Stimulated activated CD4-positive, alpha-beta T cell treated with anti-CD3 and anti-CD28 coated beads, Interleukin-12 subunit alpha, Interleukin-12 subunit beta, amount 100 ng/mL, for 24 hours (primary cell): ENCODE measurements at regions not wholly inside any gene's neighbourhood (a gene's known extent, or its start where the extent isn't known, plus 50 kb on each side); places are given as distances from the start of the nearest gene placed in this dataset.
"Not testable (repeated sequence)": the region's sequence is repeated elsewhere in the genome, so short reads cannot be mapped to it uniquely, and the experiment has no call there.

ENCODE experiments used
- DNase-seq, 2 experiments: peaks; one replicate each; pipeline ENCODE4 v3.0.0-alpha.2; 2020; ENCODE audit warnings: low read depth in 2 of 2

GRCh38 chr12:25424211-25424731 lies 128.8 kb downstream of the LMNTD1 start:
- DNase-seq = no peak

GRCh38 chr12:25423355-25424050 lies 129.6 kb downstream of the LMNTD1 start:
- no peak for DNase-seq

GRCh38 chr12:25422241-25422640 lies 130.8 kb downstream of the LMNTD1 start:
- DNase-seq = no peak

- no peak for DNase-seq
Observed at GRCh38 chr12:25421651-25422167, 131.4 kb downstream of the LMNTD1 start.

GRCh38 chr12:25420116-25420515 lies 133.0 kb downstream of the LMNTD1 start:
- no peak for DNase-seq

- DNase-seq = no peak
Observed at GRCh38 chr12:25419595-25419994, 133.5 kb downstream of the LMNTD1 start.

- DNase-seq = no peak
Observed at GRCh38 chr12:25417071-25417470, 136.0 kb downstream of the LMNTD1 start.

- DNase-seq = no peak
Observed at GRCh38 chr12:25416516-25416915, 136.6 kb downstream of the LMNTD1 start.

GRCh38 chr12:25415004-25415403 lies 138.1 kb downstream of the LMNTD1 start:
- no peak for DNase-seq

- DNase-seq = no peak
Observed at GRCh38 chr12:25412735-25413134, 140.3 kb downstream of the LMNTD1 start.

- no peak for DNase-seq
Observed at GRCh38 chr12:25404955-25405354, 148.1 kb downstream of the LMNTD1 start.

GRCh38 chr12:25401547-25402345 lies 151.0 kb upstream of the KRAS start:
- DNase-seq = no peak

- no peak for DNase-seq
Observed at GRCh38 chr12:25397001-25397400, 146.3 kb upstream of the KRAS start.

- DNase-seq = no peak
Observed at GRCh38 chr12:25395227-25395626, 144.5 kb upstream of the KRAS start.

GRCh38 chr12:25394775-25395174 lies 144.0 kb upstream of the KRAS start:
- not testable (repeated sequence) for DNase-seq

GRCh38 chr12:25394025-25394424 lies 143.3 kb upstream of the KRAS start:
- DNase-seq = no peak

- not testable (repeated sequence) for DNase-seq
Observed at GRCh38 chr12:25391346-25391745, 140.6 kb upstream of the KRAS start.

GRCh38 chr12:25388183-25388582 lies 137.5 kb upstream of the KRAS start:
- peak in 1 of 2 experiments; percentile 40 for DNase-seq

GRCh38 chr12:25387732-25388050 lies 137.0 kb upstream of the KRAS start:
- no peak for DNase-seq

- peak; percentile 40 to 60 for DNase-seq
Observed at GRCh38 chr12:25386831-25387731, 136.4 kb upstream of the KRAS start.

- no peak for DNase-seq
Observed at GRCh38 chr12:25384893-25385248, 134.1 kb upstream of the KRAS start.
